ENCODE measurements at regions not wholly inside any gene's neighbourhood (a gene's known extent, or its start where the extent isn't known, plus 50 kb on each side); places are given as distances from the start of the nearest gene placed in this dataset.

GRCh38 chr13:90800082-90800746 is 547.3 kb upstream of the MIR17HG start:
- H3K4me1 ChIP-seq = no peaks in the 10 kb centered on the region
- no peaks in the 10 kb centered on the region for H3K9me3 ChIP-seq
- intact Hi-C loops (cut with DNase I; ENCODE audit: low total_unique reads) = no loop called here
- H3K27ac ChIP-seq = no peak overlapping the region
- TF ChIP-seq POLR2A (IDR thresholded peaks at IDR 0.05) = no peak
- no peak for TF ChIP-seq POLR2AphosphoS5 (IDR thresholded peaks at IDR 0.05)
- TF ChIP-seq CTCF (IDR thresholded peaks at IDR 0.05) = no peak
- no peaks in the 10 kb centered on the region for H3K36me3 ChIP-seq
- no peak for DNase-seq (ENCODE audit: low spot score in 2 of 2)
- no peaks in the 10 kb centered on the region for H3K27me3 ChIP-seq
- H3K4me3 ChIP-seq = no peak overlapping the region

DNA sequence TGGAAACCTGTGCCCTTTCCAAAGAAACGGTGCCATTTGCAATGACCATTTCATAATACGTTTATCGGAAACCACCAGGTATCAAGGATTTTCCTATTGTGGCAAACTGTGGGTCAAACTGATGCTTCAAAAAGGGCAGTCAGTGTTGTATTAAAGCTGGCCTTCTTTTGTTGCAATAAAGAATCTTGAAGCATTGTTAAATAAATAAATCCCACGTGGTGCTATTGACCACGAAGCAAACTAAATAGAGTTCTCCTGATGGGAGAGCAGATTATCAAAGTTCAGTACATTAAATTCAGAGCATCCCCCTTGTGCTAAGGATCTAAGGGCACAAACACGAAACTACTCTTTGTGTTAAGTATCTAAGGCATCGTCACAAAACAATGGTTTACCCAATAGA is 545.9 kb upstream of the MIR17HG start:
- no peaks in the 10 kb centered on the region for H3K9me3 ChIP-seq
- no peak for DNase-seq (ENCODE audit: low spot score in 2 of 2)
- intact Hi-C loops (cut with DNase I; ENCODE audit: low total_unique reads) = no loop called here
- H3K4me3 ChIP-seq = no peak overlapping the region
- TF ChIP-seq POLR2A (IDR thresholded peaks at IDR 0.05) = no peak
- TF ChIP-seq CTCF (IDR thresholded peaks at IDR 0.05) = no peak
- TF ChIP-seq POLR2AphosphoS5 (IDR thresholded peaks at IDR 0.05) = no peak
- H3K27ac ChIP-seq = no peak overlapping the region
- H3K36me3 ChIP-seq = no peaks in the 10 kb centered on the region
- H3K4me1 ChIP-seq = no peaks in the 10 kb centered on the region
- H3K27me3 ChIP-seq = no peaks in the 10 kb centered on the region

DNA sequence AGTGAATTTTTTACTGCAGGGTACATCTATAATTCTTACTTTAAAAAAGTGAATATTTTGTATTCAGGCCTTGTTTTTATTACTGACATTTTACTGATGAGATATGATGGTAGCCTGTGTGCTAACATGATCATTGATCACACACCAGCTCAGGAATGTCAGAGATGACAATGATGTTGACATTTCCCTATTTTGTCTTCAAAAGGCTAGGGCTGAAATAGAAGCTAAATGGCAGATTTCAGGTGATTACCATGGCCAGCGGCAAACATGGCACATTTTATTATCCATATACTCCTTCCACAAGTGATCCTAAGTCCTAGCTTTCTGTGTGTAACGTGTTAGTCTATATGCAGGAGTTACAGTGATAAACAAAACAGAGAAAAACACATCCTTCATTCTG is 544.3 kb upstream of the MIR17HG start:
- TF ChIP-seq CTCF (IDR thresholded peaks at IDR 0.05) = no peak
- no peak for TF ChIP-seq POLR2AphosphoS5 (IDR thresholded peaks at IDR 0.05)
- TF ChIP-seq POLR2A (IDR thresholded peaks at IDR 0.05) = no peak
- DNase-seq (ENCODE audit: low spot score in 2 of 2) = no peak
- H3K27ac ChIP-seq = no peak overlapping the region
- no peaks in the 10 kb centered on the region for H3K27me3 ChIP-seq
- no peaks in the 10 kb centered on the region for H3K9me3 ChIP-seq
- no peaks in the 10 kb centered on the region for H3K36me3 ChIP-seq
- no peaks in the 10 kb centered on the region for H3K4me1 ChIP-seq
- H3K4me3 ChIP-seq = no peak overlapping the region
- intact Hi-C loops (cut with DNase I; ENCODE audit: low total_unique reads) = no loop called here

- no peaks in the 10 kb centered on the region for H3K9me3 ChIP-seq
- H3K4me3 ChIP-seq = no peak overlapping the region
- no peak for DNase-seq (ENCODE audit: low spot score in 2 of 2)
- no peaks in the 10 kb centered on the region for H3K36me3 ChIP-seq
- no peak overlapping the region for H3K27ac ChIP-seq
- H3K4me1 ChIP-seq = no peaks in the 10 kb centered on the region
- H3K27me3 ChIP-seq = no peaks in the 10 kb centered on the region
- intact Hi-C loops (cut with DNase I; ENCODE audit: low total_unique reads) = no loop called here
- TF ChIP-seq POLR2A (IDR thresholded peaks at IDR 0.05) (no peak), POLR2AphosphoS5 (IDR thresholded peaks at IDR 0.05) (no peak), CTCF (IDR thresholded peaks at IDR 0.05) (no peak)
Observed at GRCh38 chr13:90806016-90806615, 541.4 kb upstream of the MIR17HG start.

DNA sequence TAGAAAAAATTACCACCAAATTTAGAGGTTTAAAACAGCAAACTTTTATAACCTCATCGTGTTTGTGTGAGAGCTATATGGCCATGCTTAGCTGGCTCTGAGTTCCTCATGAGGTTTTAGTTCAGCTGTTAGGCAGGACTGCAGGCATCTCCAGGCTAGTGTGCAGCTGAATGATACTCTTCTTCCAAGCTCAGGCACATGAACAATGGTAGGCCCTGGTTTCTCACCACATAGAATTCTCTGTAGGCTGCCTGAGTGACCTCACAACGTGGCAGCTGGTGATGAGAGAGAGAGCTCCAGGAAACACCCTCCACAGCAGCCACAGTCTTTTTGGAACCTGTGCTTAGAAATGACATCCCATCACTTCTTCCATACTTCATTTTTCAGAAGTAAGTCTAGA is 540.6 kb upstream of the MIR17HG start:
- no peaks in the 10 kb centered on the region for H3K36me3 ChIP-seq
- no peak overlapping the region for H3K27ac ChIP-seq
- H3K9me3 ChIP-seq = no peaks in the 10 kb centered on the region
- no peak for TF ChIP-seq POLR2AphosphoS5 (IDR thresholded peaks at IDR 0.05)
- TF ChIP-seq CTCF (IDR thresholded peaks at IDR 0.05) = no peak
- no peak for TF ChIP-seq POLR2A (IDR thresholded peaks at IDR 0.05)
- DNase-seq (ENCODE audit: low spot score in 2 of 2) = no peak
- intact Hi-C loops (cut with DNase I; ENCODE audit: low total_unique reads) = no loop called here
- H3K4me3 ChIP-seq = no peak overlapping the region
- no peaks in the 10 kb centered on the region for H3K4me1 ChIP-seq
- no peaks in the 10 kb centered on the region for H3K27me3 ChIP-seq
